CD4-positive, alpha-beta T cell treated with Interleukin-10 for 1 hour (primary cell): ENCODE measurements at regions not wholly inside any gene's neighbourhood (a gene's known extent, or its start where the extent isn't known, plus 50 kb on each side); places are given as distances from the start of the nearest gene placed in this dataset.

Experiments used
- DNase-seq: peaks from one replicate; pipeline ENCODE4 v3.0.0-alpha.2; 2020

GRCh38 chr2:117737846-117738245 is 76.6 kb upstream of the DDX18 start:
- DNase-seq = no peak

DNA sequence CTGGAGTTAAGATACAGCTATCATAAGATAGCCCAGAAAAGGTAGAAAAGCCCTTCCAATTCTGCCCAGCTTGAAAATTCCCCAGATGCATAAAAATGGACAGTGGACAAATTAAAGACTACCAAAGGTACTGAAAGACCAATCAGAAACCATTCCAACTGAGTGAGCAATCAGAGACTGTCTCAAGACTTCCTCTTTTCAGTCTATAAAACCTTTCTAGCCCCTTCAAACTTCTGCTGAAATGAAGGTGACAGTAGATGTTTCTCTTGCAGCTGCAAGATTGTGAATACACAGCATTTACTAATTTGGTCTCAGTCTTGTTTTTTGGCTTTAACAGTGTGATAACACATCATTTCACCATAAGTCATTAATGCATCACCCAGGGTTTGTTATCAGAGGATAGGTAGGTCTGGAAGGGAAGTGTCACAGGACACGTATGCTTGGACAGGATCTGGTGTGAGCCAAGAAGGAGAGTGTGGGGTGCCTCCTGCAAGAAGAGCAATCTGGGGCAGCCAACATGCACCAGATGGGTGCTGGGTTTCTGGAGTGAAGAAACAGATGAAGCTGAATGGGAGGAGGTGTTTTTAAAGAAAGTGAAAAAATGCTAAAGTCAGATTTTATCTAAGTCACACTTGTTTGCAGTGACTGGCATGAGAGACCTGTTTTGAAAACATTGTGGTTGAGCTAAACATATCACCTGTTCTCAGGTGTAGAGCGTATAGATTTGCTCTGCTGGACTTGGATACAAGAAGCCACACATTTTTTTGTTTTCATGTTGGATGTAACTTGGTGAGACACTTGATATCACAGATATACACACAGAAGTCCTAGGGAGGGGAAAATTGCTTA is 75.3 kb upstream of the DDX18 start:
- DNase-seq = no peak

GRCh38 chr2:117745537-117745936 is 69.0 kb upstream of the DDX18 start:
- no peak for DNase-seq

GRCh38 chr2:117755768-117756167 is 58.7 kb upstream of the DDX18 start:
- no peak for DNase-seq

DNA sequence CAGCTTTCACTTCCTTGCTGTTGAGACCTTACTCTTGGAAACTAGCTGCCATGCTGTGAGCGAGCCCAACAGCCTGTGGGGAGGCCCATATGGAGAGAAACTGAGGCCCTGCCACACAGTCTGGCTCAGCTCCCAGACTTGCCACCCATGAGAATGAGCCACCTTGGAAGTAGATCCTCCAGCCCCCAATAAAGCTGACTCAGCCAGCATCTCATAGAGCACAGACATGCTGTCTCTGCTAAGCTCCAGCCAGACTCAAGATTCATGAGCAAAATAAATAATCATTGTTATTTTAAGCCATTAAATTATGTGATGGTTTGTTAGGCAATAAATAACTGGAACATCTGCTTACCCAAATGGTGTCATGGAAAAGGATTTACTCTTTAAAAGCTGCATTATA is 53.6 kb upstream of the DDX18 start:
- DNase-seq = no peak

GRCh38 chr2:117762454-117762853 is 52.0 kb upstream of the DDX18 start:
- no peak for DNase-seq

- DNase-seq = no peak
These were observed 50.7 kb upstream of the DDX18 start for GRCh38 chr2:117763804-117764203.
